ENCODE measurements at regions not wholly inside any gene's neighbourhood (a gene's known extent, or its start where the extent isn't known, plus 50 kb on each side); places are given as distances from the start of the nearest gene placed in this dataset.

DNA sequence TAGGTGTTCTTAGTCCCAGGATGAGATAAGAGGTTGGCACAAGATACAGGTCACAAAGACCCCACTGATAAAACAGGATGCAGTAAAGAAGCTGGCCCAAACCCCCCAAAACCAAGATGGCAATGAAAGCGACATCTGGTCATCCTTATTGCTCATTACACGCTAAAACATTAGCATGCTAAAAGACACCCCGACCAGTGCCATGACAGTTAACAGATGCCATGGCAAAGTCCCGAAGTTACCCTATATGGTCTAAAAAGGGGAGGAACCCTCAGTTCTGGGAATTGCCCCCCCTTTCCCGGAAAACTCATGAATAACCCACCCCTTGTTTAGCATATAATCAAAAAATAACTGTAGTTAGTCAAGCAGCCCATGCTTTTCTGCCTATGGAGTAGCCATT is 251.1 kb downstream of the SLC4A3 start (continued):
- TF ChIP-seq GRHL2 (CRISPR knock-in tag; IDR thresholded peaks at IDR 0.05; ENCODE audit: insufficient replicate concordance, severe bottlenecking) (no peak), CREM (CRISPR knock-in tag; IDR thresholded peaks at IDR 0.05) (no peak), SOX15 (CRISPR knock-in tag; IDR thresholded peaks at IDR 0.05) (no peak)

GRCh38 chr2:219881851-219882250 is 254.4 kb downstream of the SLC4A3 start:
- peaks cover 9% of the 10 kb centered on the region for H3K4me1 Mint-ChIP-seq
- no peak overlapping the region for H3K4me3 Mint-ChIP-seq
- H3K27ac Mint-ChIP-seq: no peak overlapping the region
- ATAC-seq (no peak), DNase-seq (ENCODE audit: low spot score) (no peak)
- ChIA-PET POLR2A (no interaction called here), CTCF (no interaction called here)
- H3K36me3 Mint-ChIP-seq: no peaks in the 10 kb centered on the region
- H3K9me3 Mint-ChIP-seq: peaks cover under 1% of the 10 kb centered on the region; the same call in 1 of the 2 replicates
- TF ChIP-seq MXD4 (CRISPR knock-in tag; IDR thresholded peaks at IDR 0.05; ENCODE audit: borderline replicate concordance): no peak
- no peak for TF ChIP-seq ZNF317 (CRISPR knock-in tag; IDR thresholded peaks at IDR 0.05; ENCODE audit: borderline replicate concordance, low read depth)
- TF ChIP-seq, protein P1, sequence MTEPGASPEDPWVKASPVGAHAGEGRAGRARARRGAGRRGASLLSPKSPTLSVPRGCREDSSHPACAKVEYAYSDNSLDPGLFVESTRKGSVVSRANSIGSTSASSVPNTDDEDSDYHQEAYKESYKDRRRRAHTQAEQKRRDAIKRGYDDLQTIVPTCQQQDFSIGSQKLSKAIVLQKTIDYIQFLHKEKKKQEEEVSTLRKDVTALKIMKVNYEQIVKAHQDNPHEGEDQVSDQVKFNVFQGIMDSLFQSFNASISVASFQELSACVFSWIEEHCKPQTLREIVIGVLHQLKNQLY (CRISPR knock-in tag; IDR thresholded peaks at IDR 0.05): no peak
- TF ChIP-seq, protein P2, sequence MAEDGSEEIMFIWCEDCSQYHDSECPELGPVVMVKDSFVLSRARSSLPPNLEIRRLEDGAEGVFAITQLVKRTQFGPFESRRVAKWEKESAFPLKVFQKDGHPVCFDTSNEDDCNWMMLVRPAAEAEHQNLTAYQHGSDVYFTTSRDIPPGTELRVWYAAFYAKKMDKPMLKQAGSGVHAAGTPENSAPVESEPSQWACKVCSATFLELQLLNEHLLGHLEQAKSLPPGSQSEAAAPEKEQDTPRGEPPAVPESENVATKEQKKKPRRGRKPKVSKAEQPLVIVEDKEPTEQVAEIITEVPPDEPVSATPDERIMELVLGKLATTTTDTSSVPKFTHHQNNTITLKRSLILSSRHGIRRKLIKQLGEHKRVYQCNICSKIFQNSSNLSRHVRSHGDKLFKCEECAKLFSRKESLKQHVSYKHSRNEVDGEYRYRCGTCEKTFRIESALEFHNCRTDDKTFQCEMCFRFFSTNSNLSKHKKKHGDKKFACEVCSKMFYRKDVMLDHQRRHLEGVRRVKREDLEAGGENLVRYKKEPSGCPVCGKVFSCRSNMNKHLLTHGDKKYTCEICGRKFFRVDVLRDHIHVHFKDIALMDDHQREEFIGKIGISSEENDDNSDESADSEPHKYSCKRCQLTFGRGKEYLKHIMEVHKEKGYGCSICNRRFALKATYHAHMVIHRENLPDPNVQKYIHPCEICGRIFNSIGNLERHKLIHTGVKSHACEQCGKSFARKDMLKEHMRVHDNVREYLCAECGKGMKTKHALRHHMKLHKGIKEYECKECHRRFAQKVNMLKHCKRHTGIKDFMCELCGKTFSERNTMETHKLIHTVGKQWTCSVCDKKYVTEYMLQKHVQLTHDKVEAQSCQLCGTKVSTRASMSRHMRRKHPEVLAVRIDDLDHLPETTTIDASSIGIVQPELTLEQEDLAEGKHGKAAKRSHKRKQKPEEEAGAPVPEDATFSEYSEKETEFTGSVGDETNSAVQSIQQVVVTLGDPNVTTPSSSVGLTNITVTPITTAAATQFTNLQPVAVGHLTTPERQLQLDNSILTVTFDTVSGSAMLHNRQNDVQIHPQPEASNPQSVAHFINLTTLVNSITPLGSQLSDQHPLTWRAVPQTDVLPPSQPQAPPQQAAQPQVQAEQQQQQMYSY (CRISPR knock-in tag; IDR thresholded peaks at IDR 0.05): no peak
- no peak for TF ChIP-seq ZNF138 (CRISPR knock-in tag; conservative IDR thresholded peaks at IDR 0.05)
- no peak for TF ChIP-seq SMAD4 (CRISPR knock-in tag; IDR thresholded peaks at IDR 0.05)
- TF ChIP-seq NFYB (CRISPR knock-in tag; conservative IDR thresholded peaks at IDR 0.05; ENCODE audit: low read depth): no peak
- TF ChIP-seq, protein P3, sequence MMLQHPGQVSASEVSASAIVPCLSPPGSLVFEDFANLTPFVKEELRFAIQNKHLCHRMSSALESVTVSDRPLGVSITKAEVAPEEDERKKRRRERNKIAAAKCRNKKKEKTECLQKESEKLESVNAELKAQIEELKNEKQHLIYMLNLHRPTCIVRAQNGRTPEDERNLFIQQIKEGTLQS (CRISPR knock-in tag; conservative IDR thresholded peaks at IDR 0.05): no peak
- TF ChIP-seq ZBTB43 (CRISPR knock-in tag; IDR thresholded peaks at IDR 0.05): no peak
- H3K27me3 Mint-ChIP-seq (ENCODE audit: low read depth): no peaks in the 10 kb centered on the region

- peak; percentile 91 for ATAC-seq
- Mint-ChIP-seq H3K27me3 (ENCODE audit: low read depth) (no peaks in the 10 kb centered on the region; the same call in 1 of the 2 replicates), H3K9me3 (no peaks in the 10 kb centered on the region), H3K4me3 (no peak overlapping the region), H3K27ac (no peak overlapping the region), H3K4me1 (no peaks in the 10 kb centered on the region), H3K36me3 (no peaks in the 10 kb centered on the region)
- POLR2A ChIA-PET: interaction anchor here (0.5 to 0.7 kb wide), 2 partner anchors 39 to 200 kb away, joined by 5 to 6 read pairs; no protein-coding TSS in a partner anchor
- DNase-seq (ENCODE audit: low spot score): no peak
- CTCF ChIA-PET: interaction anchor here (0.6 to 1.7 kb wide), 11 partner anchors 9 to 197 kb away, joined by 3 to 13 read pairs (median 4); no protein-coding TSS in a partner anchor
- TF ChIP-seq ESRRA (CRISPR knock-in tag; IDR thresholded peaks at IDR 0.05; ENCODE audit: borderline replicate concordance): no peak
- no peak for TF ChIP-seq MYBL2 (CRISPR knock-in tag; IDR thresholded peaks at IDR 0.05)
- no peak for TF ChIP-seq ZNF138 (CRISPR knock-in tag; conservative IDR thresholded peaks at IDR 0.05)
- no peak for TF ChIP-seq ZNF121 (CRISPR knock-in tag; IDR thresholded peaks at IDR 0.05)
- no peak for TF ChIP-seq CBFB (CRISPR knock-in tag; IDR thresholded peaks at IDR 0.05; ENCODE audit: low read depth)
- TF ChIP-seq, protein P4, sequence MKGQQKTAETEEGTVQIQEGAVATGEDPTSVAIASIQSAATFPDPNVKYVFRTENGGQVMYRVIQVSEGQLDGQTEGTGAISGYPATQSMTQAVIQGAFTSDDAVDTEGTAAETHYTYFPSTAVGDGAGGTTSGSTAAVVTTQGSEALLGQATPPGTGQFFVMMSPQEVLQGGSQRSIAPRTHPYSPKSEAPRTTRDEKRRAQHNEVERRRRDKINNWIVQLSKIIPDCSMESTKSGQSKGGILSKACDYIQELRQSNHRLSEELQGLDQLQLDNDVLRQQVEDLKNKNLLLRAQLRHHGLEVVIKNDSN (CRISPR knock-in tag; IDR thresholded peaks at IDR 0.05): no peak
- TF ChIP-seq GTF2I (CRISPR knock-in tag; conservative IDR thresholded peaks at IDR 0.05): no peak
- TF ChIP-seq, protein P5, sequence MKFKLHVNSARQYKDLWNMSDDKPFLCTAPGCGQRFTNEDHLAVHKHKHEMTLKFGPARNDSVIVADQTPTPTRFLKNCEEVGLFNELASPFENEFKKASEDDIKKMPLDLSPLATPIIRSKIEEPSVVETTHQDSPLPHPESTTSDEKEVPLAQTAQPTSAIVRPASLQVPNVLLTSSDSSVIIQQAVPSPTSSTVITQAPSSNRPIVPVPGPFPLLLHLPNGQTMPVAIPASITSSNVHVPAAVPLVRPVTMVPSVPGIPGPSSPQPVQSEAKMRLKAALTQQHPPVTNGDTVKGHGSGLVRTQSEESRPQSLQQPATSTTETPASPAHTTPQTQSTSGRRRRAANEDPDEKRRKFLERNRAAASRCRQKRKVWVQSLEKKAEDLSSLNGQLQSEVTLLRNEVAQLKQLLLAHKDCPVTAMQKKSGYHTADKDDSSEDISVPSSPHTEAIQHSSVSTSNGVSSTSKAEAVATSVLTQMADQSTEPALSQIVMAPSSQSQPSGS (CRISPR knock-in tag; IDR thresholded peaks at IDR 0.05; ENCODE audit: borderline replicate concordance, low read depth): no peak
- TF ChIP-seq NR2C2 (CRISPR knock-in tag; IDR thresholded peaks at IDR 0.05): no peak
- TF ChIP-seq NFE2L1 (CRISPR knock-in tag; IDR thresholded peaks at IDR 0.05): no peak
- TF ChIP-seq CREM (CRISPR knock-in tag; IDR thresholded peaks at IDR 0.05): no peak
- TF ChIP-seq ZNF532 (CRISPR knock-in tag; IDR thresholded peaks at IDR 0.05; ENCODE audit: borderline replicate concordance): no peak
Measured at GRCh38 chr2:219886615-219887014, 259.2 kb downstream of the SLC4A3 start.

Data from WTC11 (cell line).